Ovary (tissue), 3 donors: ENCODE measurements at regions not wholly inside any gene's neighbourhood (a gene's known extent, or its start where the extent isn't known, plus 50 kb on each side); places are given as distances from the start of the nearest gene placed in this dataset.

Source experiments
- CTCF ChIP-seq, 3 donors: fragments of 450-650 bp in 2 of 3; fragments of 200-600 bp in 1 of 3; IDR thresholded peaks; one replicate each; pipeline versions ENCODE4 v1.5.1 to v1.8.0; 2016 to 2022; ENCODE audit warnings: antibody characterized with exemption in 3 of 3, mild to moderate bottlenecking in 1 of 3
- EP300 ChIP-seq: sonication (generic); formaldehyde crosslinking; IDR thresholded peaks from one replicate; pipeline ENCODE4 v1.6.1; 2017; ENCODE audit warnings: antibody characterized with exemption
- POLR2A ChIP-seq: fragments of 450-650 bp; IDR thresholded peaks from one replicate; pipeline ENCODE4 v1.6.1; 2017; ENCODE audit warnings: antibody characterized with exemption, mild to moderate bottlenecking, moderate library complexity
- donor health status: DM: no; HTN: no; CAD: no.

DNA sequence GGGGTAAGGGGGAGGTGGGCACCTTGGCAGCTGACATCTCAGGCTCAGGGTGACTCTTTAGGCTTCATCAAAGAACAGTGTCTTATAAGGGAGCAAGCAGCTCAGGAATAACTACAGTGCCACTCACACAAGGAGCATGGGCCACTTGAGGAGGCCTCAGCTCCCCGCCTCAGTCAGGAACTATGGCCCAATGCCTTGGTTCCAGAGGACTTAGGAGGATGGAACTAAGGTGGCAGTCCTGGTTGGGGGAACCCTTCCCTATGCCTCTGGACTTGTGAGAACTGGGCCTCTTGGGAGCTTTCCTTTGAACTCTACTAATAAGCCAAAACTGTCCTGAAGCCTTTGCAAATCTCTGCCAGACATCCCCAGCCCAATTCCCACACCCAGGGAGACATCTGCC, 160.6 kb downstream of the EFNB1 start:
- TF ChIP-seq CTCF (IDR thresholded peaks at IDR 0.05) (no peak), EP300 (no peak), POLR2A (no peak)
